Endothelial cell of umbilical vein (primary cell): ENCODE measurements at regions not wholly inside any gene's neighbourhood (a gene's known extent, or its start where the extent isn't known, plus 50 kb on each side); places are given as distances from the start of the nearest gene placed in this dataset.

Experiments used
- BruUV-seq: library from RNA; stranded (reverse); fragments of 400-500 nt; replicated peaks from 2 replicates; lab custom pipeline; 2021; lab: Mats Ljungman, UMichigan
- CTCF ChIA-PET: fragments of 300-600, 350-600 bp; sonication (Branson Sonifier 250); formaldehyde crosslinking; loops from one replicate; lab custom pipeline; 2021; ENCODE audit warnings: antibody characterized with exemption, inconsistent platforms; lab: Charles Lee
- POLR2A ChIA-PET: fragments of 300-600, 350-600 bp; sonication (Branson Sonifier 250); formaldehyde crosslinking; loops from one replicate; lab custom pipeline; 2021; ENCODE audit warnings: antibody characterized with exemption, inconsistent platforms; lab: Charles Lee
- DNase-seq: peaks from one replicate; pipeline ENCODE4 v3.0.0-alpha.2; 2011; ENCODE audit warnings: low read depth, low spot score
- FAIRE-seq: peaks from 2 replicates; lab custom pipeline; 2011; peaks lifted over from hg19 to GRCh38; lab: Jason Lieb, UNC
- H2AFZ ChIP-seq: 2 replicates; pipeline ENCODE4 v1.6.0; 2012; ENCODE audit warnings: low read depth, low read length, control low read depth, inconsistent platforms
- H3K27ac ChIP-seq: 2 replicates; pipeline ENCODE4 v1.5.1; 2011; ENCODE audit warnings: low read depth, mild to moderate bottlenecking, control low read depth, low read length, moderate library complexity; ENCODE audit not compliant: insufficient read depth
- H3K27me3 ChIP-seq, 2 experiments: 2 replicates each; pipeline versions ENCODE4 v1.6.0 to v1.6.1; 2011; ENCODE audit warnings: low read length in 2 of 2, mixed read lengths in 1 of 2; ENCODE audit not compliant: control insufficient read depth in 2 of 2, insufficient read depth in 2 of 2
- H3K36me3 ChIP-seq, 2 experiments: 2 replicates in 1 of 2; 3 replicates in 1 of 2; pipeline ENCODE4 v1.5.1; 2011; ENCODE audit warnings: low read length in 2 of 2, mild to moderate bottlenecking in 1 of 2, moderate library complexity in 1 of 2; ENCODE audit not compliant: control insufficient read depth in 2 of 2, insufficient read depth in 2 of 2; ENCODE audit errors: extremely low read depth in 1 of 2
- H3K4me1 ChIP-seq: 3 replicates; pipeline ENCODE4 v1.5.1; 2011; ENCODE audit warnings: mild to moderate bottlenecking, low read length; ENCODE audit not compliant: control insufficient read depth, insufficient read depth; ENCODE audit errors: extremely low read depth
- H3K4me2 ChIP-seq: 2 replicates; pipeline ENCODE4 v1.6.1; 2011; ENCODE audit warnings: low read length, control low read depth, mixed read lengths; ENCODE audit not compliant: insufficient read depth
- H3K4me3 ChIP-seq, 3 experiments: fragments of 200-600 bp in 1 of 3; sonication (generic), shearing (Covaris generic) in 1 of 3; replicated peaks in 1 of 3; 2 replicates each; pipeline ENCODE4 v1.5.1; 2011 to 2016; ENCODE audit warnings: control low read depth in 3 of 3, low read length in 3 of 3, mild to moderate bottlenecking in 2 of 3, inconsistent platforms in 1 of 3, low read depth in 1 of 3, moderate library complexity in 1 of 3; ENCODE audit not compliant: insufficient read depth in 1 of 3
- H3K79me2 ChIP-seq: 2 replicates; pipeline ENCODE4 v1.6.0; 2012; ENCODE audit warnings: low read length, inconsistent platforms; ENCODE audit not compliant: control insufficient read depth, insufficient read depth
- H3K9ac ChIP-seq: replicated peaks from 2 replicates; pipeline ENCODE3; 2011; ENCODE audit warnings: low read length, control low read depth; ENCODE audit not compliant: insufficient read depth; ENCODE audit errors: extremely low read depth
- H3K9me1 ChIP-seq: replicated peaks from 3 replicates; pipeline ENCODE4 v1.6.0; 2011; ENCODE audit warnings: mild to moderate bottlenecking, low read length; ENCODE audit not compliant: control insufficient read depth, insufficient read depth; ENCODE audit errors: extremely low read depth
- H3K9me3 ChIP-seq: replicated peaks from 2 replicates; pipeline ENCODE4 v1.5.1; 2012; ENCODE audit warnings: low read length, inconsistent platforms; ENCODE audit not compliant: control insufficient read depth, insufficient read depth
- H4K20me1 ChIP-seq: replicated peaks from 2 replicates; pipeline ENCODE3; 2011; ENCODE audit warnings: mild to moderate bottlenecking, low read length; ENCODE audit not compliant: control insufficient read depth, insufficient read depth; ENCODE audit errors: extremely low read depth
- EZH2 ChIP-seq: IDR thresholded peaks from 2 replicates; pipeline ENCODE4 v1.6.1; 2012; ENCODE audit warnings: borderline replicate concordance, low read depth, mild to moderate bottlenecking, moderate library complexity, low read length, inconsistent platforms; ENCODE audit not compliant: severe bottlenecking
- FOS ChIP-seq: IDR thresholded peaks from 2 replicates; pipeline ENCODE4 v1.6.1; 2011; ENCODE audit warnings: mild to moderate bottlenecking, low read length, moderate library complexity, borderline replicate concordance; ENCODE audit not compliant: insufficient read depth
- GATA2 ChIP-seq: IDR thresholded peaks from 2 replicates; pipeline ENCODE4 v1.7.0; 2011; ENCODE audit warnings: low read depth, mild to moderate bottlenecking, moderate library complexity, mixed read lengths, low read length; ENCODE audit not compliant: insufficient read length, insufficient read depth
- JUN ChIP-seq: IDR thresholded peaks from 2 replicates; pipeline ENCODE4 v1.6.1; 2011; ENCODE audit warnings: borderline replicate concordance, low read depth; ENCODE audit not compliant: insufficient read length, insufficient read depth
- MAX ChIP-seq: IDR thresholded peaks from 2 replicates; pipeline ENCODE4 v1.6.1; 2011; ENCODE audit not compliant: insufficient read depth, insufficient read length
- MYC ChIP-seq: IDR thresholded peaks from one replicate; pipeline ENCODE4 v1.6.1; 2011; ENCODE audit warnings: mild to moderate bottlenecking, low read depth, low read length
- POLR2A ChIP-seq: IDR thresholded peaks from 2 replicates; pipeline ENCODE4 v1.6.1; 2012; ENCODE audit warnings: low read depth, mild to moderate bottlenecking, control low read depth, low read length
- POLR2AphosphoS5 ChIP-seq: IDR thresholded peaks from 2 replicates; pipeline ENCODE4 v1.6.1; 2012; ENCODE audit warnings: low read depth, mild to moderate bottlenecking, control low read depth, low read length, moderate library complexity; ENCODE audit not compliant: insufficient read depth
- dilution Hi-C: fragments of 300-500 bp; cut with MboI; formaldehyde crosslinking; loops from one replicate; pipeline ENCODE4 v1.15.0; 2019; ENCODE audit warnings: low sequenced_read_pairs; ENCODE audit not compliant: extremely low pct_ligation_motif_present
- intact Hi-C: fragments of 100-400 bp; cut with micrococcal nuclease; formaldehyde crosslinking; loops from one replicate; pipeline ENCODE4 v1.10.0; 2022
- TF ChIP-seq, protein P1 (sequence below), 2 donors: IDR thresholded peaks; 1 replicate in 1 of 2; 2 replicates in 1 of 2; pipeline ENCODE4 v1.5.1; 2011; ENCODE audit warnings: low read length in 2 of 2, mild to moderate bottlenecking in 2 of 2, moderate library complexity in 2 of 2, control low read depth in 1 of 2, inconsistent platforms in 1 of 2, low read depth in 1 of 2; ENCODE audit not compliant: insufficient read depth in 1 of 2; ENCODE audit errors: extremely low read depth in 1 of 2

GRCh38 chr10:21217107-21217506, 308.4 kb downstream of the SKIDA1 start:
- no peak for FAIRE-seq
- no peak for DNase-seq
- Histone ChIP-seq H3K79me2 (no peaks in the 10 kb centered on the region), H3K9ac (no peak overlapping the region), H3K4me2 (no peak overlapping the region), H3K9me1 (no peaks in the 10 kb centered on the region), H4K20me1 (no peaks in the 10 kb centered on the region), H3K36me3 (no peaks in the 10 kb centered on the region), H3K9me3 (no peaks in the 10 kb centered on the region), H3K27me3 (peaks cover 0 to 2% of the 10 kb centered on the region in 2 experiments), H3K27ac (no peak overlapping the region), H3K4me3 (no peak overlapping the region), H3K4me1 (no peaks in the 10 kb centered on the region), H2AFZ (no peak overlapping the region)
- dilution Hi-C loops = no loop called here
- intact Hi-C loops = no loop called here
- TF ChIP-seq GATA2 (no peak), FOS (no peak), MAX (no peak), POLR2AphosphoS5 (no peak), JUN (no peak), MYC (no peak), POLR2A (no peak), EZH2 (no peak)
- TF ChIP-seq, protein P1, sequence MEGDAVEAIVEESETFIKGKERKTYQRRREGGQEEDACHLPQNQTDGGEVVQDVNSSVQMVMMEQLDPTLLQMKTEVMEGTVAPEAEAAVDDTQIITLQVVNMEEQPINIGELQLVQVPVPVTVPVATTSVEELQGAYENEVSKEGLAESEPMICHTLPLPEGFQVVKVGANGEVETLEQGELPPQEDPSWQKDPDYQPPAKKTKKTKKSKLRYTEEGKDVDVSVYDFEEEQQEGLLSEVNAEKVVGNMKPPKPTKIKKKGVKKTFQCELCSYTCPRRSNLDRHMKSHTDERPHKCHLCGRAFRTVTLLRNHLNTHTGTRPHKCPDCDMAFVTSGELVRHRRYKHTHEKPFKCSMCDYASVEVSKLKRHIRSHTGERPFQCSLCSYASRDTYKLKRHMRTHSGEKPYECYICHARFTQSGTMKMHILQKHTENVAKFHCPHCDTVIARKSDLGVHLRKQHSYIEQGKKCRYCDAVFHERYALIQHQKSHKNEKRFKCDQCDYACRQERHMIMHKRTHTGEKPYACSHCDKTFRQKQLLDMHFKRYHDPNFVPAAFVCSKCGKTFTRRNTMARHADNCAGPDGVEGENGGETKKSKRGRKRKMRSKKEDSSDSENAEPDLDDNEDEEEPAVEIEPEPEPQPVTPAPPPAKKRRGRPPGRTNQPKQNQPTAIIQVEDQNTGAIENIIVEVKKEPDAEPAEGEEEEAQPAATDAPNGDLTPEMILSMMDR (IDR thresholded peaks at IDR 0.05; ENCODE audit: extremely low read depth in 1 of 2, insufficient read depth in 1 of 2, low read depth in 1 of 2, low read length in 2 of 2) = no peak
- ChIA-PET CTCF (interaction anchor here (0.8 to 1.2 kb wide), 3 partner anchors 19 to 25 kb away, joined by 3 to 4 read pairs (median 3); no protein-coding TSS in a partner anchor), POLR2A (no interaction called here)
- no TSS peak for BruUV-seq
